ENCODE measurements at regions not wholly inside any gene's neighbourhood (a gene's known extent, or its start where the extent isn't known, plus 50 kb on each side); places are given as distances from the start of the nearest gene placed in this dataset.
A peak's percentile ranks its signal among the peaks of the same experiment; 100 is the strongest.

DNA sequence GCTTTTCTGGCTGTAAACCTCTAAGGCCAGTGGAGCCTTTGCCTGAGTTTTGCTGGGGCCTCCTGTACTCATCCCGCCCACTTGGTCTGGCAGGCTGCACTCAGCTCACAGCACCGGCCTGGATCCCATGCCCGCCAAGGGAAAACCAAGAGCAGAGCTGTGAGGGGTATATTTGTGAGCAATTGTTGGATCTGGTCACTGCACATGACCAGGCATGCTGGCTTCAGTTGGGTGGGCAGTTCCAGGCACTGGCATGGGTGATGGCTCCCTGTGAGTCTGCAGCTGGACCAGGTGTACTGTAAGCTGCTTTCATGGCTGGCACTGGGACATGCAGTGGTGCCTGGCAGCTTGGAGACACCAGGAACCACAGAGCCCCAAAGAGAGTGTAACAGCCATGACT is 563.1 kb upstream of the RGS18 start:
- no peaks in the 10 kb centered on the region for H3K36me3 ChIP-seq
- WGBS, 2 donors, result 92 to 93% methylated on average over 3 of the region's 3 CpGs
- peaks cover 0 to 5% (median 0%) of the 10 kb centered on the region in 4 donors for H3K4me1 ChIP-seq
- no peaks in the 10 kb centered on the region for H3K9me3 ChIP-seq
- no peak overlapping the region for H3K4me3 ChIP-seq
- DNase-seq, result peak; percentile 52
- H3K27me3 ChIP-seq, result no peaks in the 10 kb centered on the region
- TF ChIP-seq POLR2A (IDR thresholded peaks at IDR 0.05), result no peak
- TF ChIP-seq, protein P1, sequence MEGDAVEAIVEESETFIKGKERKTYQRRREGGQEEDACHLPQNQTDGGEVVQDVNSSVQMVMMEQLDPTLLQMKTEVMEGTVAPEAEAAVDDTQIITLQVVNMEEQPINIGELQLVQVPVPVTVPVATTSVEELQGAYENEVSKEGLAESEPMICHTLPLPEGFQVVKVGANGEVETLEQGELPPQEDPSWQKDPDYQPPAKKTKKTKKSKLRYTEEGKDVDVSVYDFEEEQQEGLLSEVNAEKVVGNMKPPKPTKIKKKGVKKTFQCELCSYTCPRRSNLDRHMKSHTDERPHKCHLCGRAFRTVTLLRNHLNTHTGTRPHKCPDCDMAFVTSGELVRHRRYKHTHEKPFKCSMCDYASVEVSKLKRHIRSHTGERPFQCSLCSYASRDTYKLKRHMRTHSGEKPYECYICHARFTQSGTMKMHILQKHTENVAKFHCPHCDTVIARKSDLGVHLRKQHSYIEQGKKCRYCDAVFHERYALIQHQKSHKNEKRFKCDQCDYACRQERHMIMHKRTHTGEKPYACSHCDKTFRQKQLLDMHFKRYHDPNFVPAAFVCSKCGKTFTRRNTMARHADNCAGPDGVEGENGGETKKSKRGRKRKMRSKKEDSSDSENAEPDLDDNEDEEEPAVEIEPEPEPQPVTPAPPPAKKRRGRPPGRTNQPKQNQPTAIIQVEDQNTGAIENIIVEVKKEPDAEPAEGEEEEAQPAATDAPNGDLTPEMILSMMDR (IDR thresholded peaks at IDR 0.05), result no peak
- TF ChIP-seq EP300 (IDR thresholded peaks at IDR 0.05), result no peak
- no peak for TF ChIP-seq POLR2AphosphoS5 (IDR thresholded peaks at IDR 0.05)
- intact Hi-C loops (cut with DNase I), result no loop called here
- H3K27ac ChIP-seq, result no peak overlapping the region

GRCh38 chr1:191608367-191608766 is 549.9 kb upstream of the RGS18 start:
- WGBS, 2 donors, result 72 to 84% methylated on average over 4 of the region's 4 CpGs
- intact Hi-C loops (cut with DNase I), result no loop called here
- H3K9me3 ChIP-seq, result no peaks in the 10 kb centered on the region
- TF ChIP-seq POLR2A (IDR thresholded peaks at IDR 0.05) (no peak), EP300 (IDR thresholded peaks at IDR 0.05) (no peak), POLR2AphosphoS5 (IDR thresholded peaks at IDR 0.05) (no peak)
- TF ChIP-seq, protein P1 (IDR thresholded peaks at IDR 0.05), result no peak
- H3K4me3 ChIP-seq, result no peak overlapping the region
- H3K27ac ChIP-seq, result no peak overlapping the region
- H3K27me3 ChIP-seq, result no peaks in the 10 kb centered on the region
- no peaks in the 10 kb centered on the region for H3K4me1 ChIP-seq
- no peaks in the 10 kb centered on the region for H3K36me3 ChIP-seq
- no peak for DNase-seq

DNA sequence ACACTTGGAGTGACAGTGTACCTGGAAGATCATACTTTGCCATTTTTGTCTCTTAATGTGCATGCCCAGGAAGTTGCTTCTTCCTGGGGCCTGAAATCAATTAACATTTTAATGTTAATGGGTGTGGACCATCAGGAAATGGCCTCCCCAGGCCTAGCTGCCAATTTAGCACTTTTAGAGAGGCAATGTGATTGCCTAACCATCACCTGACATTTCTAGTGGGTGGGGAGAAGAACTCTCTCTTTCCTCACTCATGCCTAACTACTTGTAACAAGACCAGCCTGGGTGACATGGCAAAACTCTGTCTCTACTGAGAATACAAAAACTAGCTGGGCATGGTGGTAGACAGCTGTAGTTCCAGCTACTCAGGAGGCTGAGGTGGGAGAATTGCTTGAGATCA is 549.0 kb upstream of the RGS18 start:
- no peak for TF ChIP-seq POLR2AphosphoS5 (IDR thresholded peaks at IDR 0.05)
- TF ChIP-seq POLR2A (IDR thresholded peaks at IDR 0.05), result no peak
- TF ChIP-seq EP300 (IDR thresholded peaks at IDR 0.05), result no peak
- TF ChIP-seq, protein P1 (IDR thresholded peaks at IDR 0.05), result no peak
- Histone ChIP-seq H3K4me3 (no peak overlapping the region), H3K27me3 (no peaks in the 10 kb centered on the region), H3K36me3 (no peaks in the 10 kb centered on the region), H3K9me3 (no peaks in the 10 kb centered on the region), H3K27ac (no peak overlapping the region), H3K4me1 (no peaks in the 10 kb centered on the region)
- DNase-seq, result no peak
- intact Hi-C loops (cut with DNase I), result no loop called here

DNA sequence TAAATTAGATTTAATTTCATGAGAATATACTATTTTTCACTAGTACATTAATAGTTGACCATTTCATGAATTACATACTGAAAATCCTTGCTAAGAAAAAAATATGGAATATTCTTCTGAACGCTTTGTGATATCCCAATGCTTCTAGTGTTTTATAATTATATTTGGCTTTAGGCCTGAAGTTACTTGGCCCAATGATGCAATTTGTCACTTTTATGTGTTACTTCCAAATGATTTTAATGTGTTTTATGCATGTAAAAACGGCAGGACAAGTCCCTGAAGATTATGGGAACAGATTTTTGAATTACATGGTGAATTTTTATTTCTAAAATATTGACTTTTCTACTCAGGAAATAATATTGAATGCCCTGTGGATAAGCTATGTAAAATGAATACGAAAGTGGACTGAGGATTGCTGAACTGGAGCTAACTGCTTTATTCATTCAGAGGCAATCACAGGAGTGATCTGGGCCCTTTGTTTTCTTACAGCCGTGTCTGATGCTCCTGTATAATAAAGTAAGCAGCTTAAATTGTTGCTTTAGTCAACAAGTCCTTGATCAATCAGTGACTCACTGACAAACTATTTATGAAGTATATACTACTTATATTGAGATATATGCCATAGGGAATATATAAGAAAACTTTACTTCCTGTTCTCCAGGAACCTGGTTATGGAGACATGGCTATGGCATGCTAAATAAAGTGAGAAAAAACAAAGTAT is 543.0 kb upstream of the RGS18 start:
- no peak for TF ChIP-seq POLR2A (IDR thresholded peaks at IDR 0.05)
- TF ChIP-seq, protein P1 (IDR thresholded peaks at IDR 0.05), result no peak
- TF ChIP-seq POLR2AphosphoS5 (IDR thresholded peaks at IDR 0.05), result no peak
- TF ChIP-seq EP300 (IDR thresholded peaks at IDR 0.05), result no peak
- no peak overlapping the region for H3K27ac ChIP-seq
- no peaks in the 10 kb centered on the region for H3K36me3 ChIP-seq
- H3K4me1 ChIP-seq, result no peaks in the 10 kb centered on the region
- no peak for DNase-seq
- H3K9me3 ChIP-seq, result no peaks in the 10 kb centered on the region
- 56 to 77% methylated on average over 4 of the region's 4 CpGs for WGBS, 2 donors
- intact Hi-C loops (cut with DNase I), result no loop called here
- H3K4me3 ChIP-seq, result no peak overlapping the region
- H3K27me3 ChIP-seq, result no peaks in the 10 kb centered on the region

DNA sequence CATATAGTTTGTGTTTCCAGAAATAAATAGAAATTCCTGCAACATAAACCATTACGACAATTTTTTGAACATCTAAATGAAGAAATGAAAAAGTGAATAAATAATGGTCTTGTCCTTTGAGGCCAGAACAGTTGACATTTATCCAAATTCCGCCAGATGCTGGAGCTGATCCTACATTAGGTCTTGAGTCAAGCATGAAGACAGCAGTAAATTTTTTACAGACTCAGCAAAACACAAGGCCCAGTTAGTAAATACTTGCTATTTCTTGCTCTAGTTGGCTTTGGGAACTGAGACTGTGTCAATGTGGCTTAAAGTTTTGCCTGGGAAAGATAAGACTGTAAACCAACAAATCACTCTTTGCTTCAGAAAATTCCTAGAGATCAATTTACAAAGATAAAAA is 540.1 kb upstream of the RGS18 start:
- no peak overlapping the region for H3K4me3 ChIP-seq
- H3K9me3 ChIP-seq, result no peaks in the 10 kb centered on the region
- H3K4me1 ChIP-seq, result no peaks in the 10 kb centered on the region
- WGBS, 2 donors, result 82 to 83% methylated on average over 2 of the region's 2 CpGs
- intact Hi-C loops (cut with DNase I), result no loop called here
- no peak for TF ChIP-seq POLR2A (IDR thresholded peaks at IDR 0.05)
- TF ChIP-seq POLR2AphosphoS5 (IDR thresholded peaks at IDR 0.05), result no peak
- TF ChIP-seq EP300 (IDR thresholded peaks at IDR 0.05), result no peak
- TF ChIP-seq, protein P1 (IDR thresholded peaks at IDR 0.05), result no peak
- H3K27me3 ChIP-seq, result no peaks in the 10 kb centered on the region
- DNase-seq, result no peak
- H3K36me3 ChIP-seq, result no peaks in the 10 kb centered on the region
- no peak overlapping the region for H3K27ac ChIP-seq
